ENCODE measurements at regions not wholly inside any gene's neighbourhood (a gene's known extent, or its start where the extent isn't known, plus 50 kb on each side); places are given as distances from the start of the nearest gene placed in this dataset.
"Not testable (repeated sequence)": the region's sequence is repeated elsewhere in the genome, so short reads cannot be mapped to it uniquely, and the experiment has no call there.

GRCh38 chr2:221931251-221931991 is 359.3 kb upstream of the EPHA4 start:
- H3K27ac Mint-ChIP-seq: no peak overlapping the region
- H3K9me3 Mint-ChIP-seq: no peaks in the 10 kb centered on the region
- H3K4me1 Mint-ChIP-seq: no peaks in the 10 kb centered on the region
- DNase-seq (no peak), ATAC-seq (no peak)
- no peaks in the 10 kb centered on the region for H3K27me3 Mint-ChIP-seq
- H3K4me3 Mint-ChIP-seq: no peak overlapping the region

- DNase-seq: no peak
- H3K4me3 Mint-ChIP-seq: no peak overlapping the region
Observed at GRCh38 chr2:221929259-221929658, 357.2 kb upstream of the EPHA4 start.

GRCh38 chr2:221926327-221926726 is 354.2 kb upstream of the EPHA4 start:
- DNase-seq (no peak), ATAC-seq (no peak)
- Mint-ChIP-seq H3K9me3 (no peaks in the 10 kb centered on the region), H3K27me3 (no peaks in the 10 kb centered on the region), H3K4me1 (no peaks in the 10 kb centered on the region), H3K27ac (no peak overlapping the region), H3K4me3 (no peak overlapping the region)

More at GRCh38 chr2:221929259-221929658, 357.2 kb upstream of the EPHA4 start:
- H3K9me3 Mint-ChIP-seq: no peaks in the 10 kb centered on the region
- no peaks in the 10 kb centered on the region for H3K4me1 Mint-ChIP-seq
- H3K27me3 Mint-ChIP-seq: no peaks in the 10 kb centered on the region
- ATAC-seq: no peak
- H3K27ac Mint-ChIP-seq: no peak overlapping the region

- Mint-ChIP-seq H3K27me3 (no peaks in the 10 kb centered on the region), H3K27ac (no peak overlapping the region), H3K4me3 (no peak overlapping the region), H3K4me1 (no peaks in the 10 kb centered on the region), H3K9me3 (no peaks in the 10 kb centered on the region)
- ATAC-seq (no peak), DNase-seq (no peak)
Observed at GRCh38 chr2:221924576-221924975, 352.5 kb upstream of the EPHA4 start.

GRCh38 chr2:221915926-221916325 is 343.8 kb upstream of the EPHA4 start:
- H3K27me3 Mint-ChIP-seq: no peaks in the 10 kb centered on the region
- no peak for ATAC-seq
- H3K27ac Mint-ChIP-seq: no peak overlapping the region
- no peaks in the 10 kb centered on the region for H3K4me1 Mint-ChIP-seq
- no peak for DNase-seq
- H3K9me3 Mint-ChIP-seq: peaks cover 4 to 6% of the 10 kb centered on the region in 2 donors
- no peak overlapping the region for H3K4me3 Mint-ChIP-seq

GRCh38 chr2:221914334-221914880 is 342.3 kb upstream of the EPHA4 start:
- Mint-ChIP-seq H3K27me3 (no peaks in the 10 kb centered on the region), H3K9me3 (peaks cover 4 to 6% of the 10 kb centered on the region in 2 donors), H3K4me1 (no peaks in the 10 kb centered on the region), H3K4me3 (no peak overlapping the region), H3K27ac (no peak overlapping the region)
- DNase-seq: no peak
- no peak for ATAC-seq

GRCh38 chr2:221911890-221912289 is 339.8 kb upstream of the EPHA4 start:
- H3K4me1 Mint-ChIP-seq: no peaks in the 10 kb centered on the region
- DNase-seq (no peak), ATAC-seq (no peak)
- peaks cover 4 to 6% of the 10 kb centered on the region in 2 donors for H3K9me3 Mint-ChIP-seq
- no peaks in the 10 kb centered on the region for H3K27me3 Mint-ChIP-seq
- H3K4me3 Mint-ChIP-seq: no peak overlapping the region
- H3K27ac Mint-ChIP-seq: no peak overlapping the region

GRCh38 chr2:221911321-221911720 is 339.2 kb upstream of the EPHA4 start:
- H3K4me1 Mint-ChIP-seq: no peaks in the 10 kb centered on the region
- H3K27me3 Mint-ChIP-seq: no peaks in the 10 kb centered on the region
- no peak overlapping the region for H3K4me3 Mint-ChIP-seq
- peaks cover 4 to 6% of the 10 kb centered on the region in 2 donors for H3K9me3 Mint-ChIP-seq
- ATAC-seq (no peak), DNase-seq (no peak)
- no peak overlapping the region for H3K27ac Mint-ChIP-seq

- Mint-ChIP-seq H3K27ac (no peak overlapping the region), H3K27me3 (no peaks in the 10 kb centered on the region), H3K4me1 (no peaks in the 10 kb centered on the region), H3K9me3 (no peaks in the 10 kb centered on the region), H3K4me3 (no peak overlapping the region)
- DNase-seq: no peak
- ATAC-seq: no peak
Observed at GRCh38 chr2:221908518-221908917, 336.4 kb upstream of the EPHA4 start.

GRCh38 chr2:221897718-221898117 is 325.6 kb upstream of the EPHA4 start:
- ATAC-seq: no peak
- no peak overlapping the region for H3K4me3 Mint-ChIP-seq

GRCh38 chr2:221896505-221897151 is 324.5 kb upstream of the EPHA4 start:
- Mint-ChIP-seq H3K27ac (no peak overlapping the region), H3K4me3 (no peak overlapping the region), H3K27me3 (no peaks in the 10 kb centered on the region), H3K4me1 (no peaks in the 10 kb centered on the region), H3K9me3 (peaks cover 0 to 14% of the 10 kb centered on the region in 2 donors)
- DNase-seq (no peak), ATAC-seq (no peak)

More at GRCh38 chr2:221897718-221898117, 325.6 kb upstream of the EPHA4 start:
- peaks cover 0 to 14% of the 10 kb centered on the region in 2 donors for H3K9me3 Mint-ChIP-seq
- DNase-seq: no peak
- no peaks in the 10 kb centered on the region for H3K27me3 Mint-ChIP-seq
- H3K27ac Mint-ChIP-seq: no peak overlapping the region
- H3K4me1 Mint-ChIP-seq: no peaks in the 10 kb centered on the region

- no peak overlapping the region for H3K4me3 Mint-ChIP-seq
- no peaks in the 10 kb centered on the region for H3K27me3 Mint-ChIP-seq
- no peaks in the 10 kb centered on the region for H3K4me1 Mint-ChIP-seq
- no peak overlapping the region for H3K27ac Mint-ChIP-seq
- DNase-seq (no peak), ATAC-seq (no peak)
- peaks cover 0 to 14% of the 10 kb centered on the region in 2 donors for H3K9me3 Mint-ChIP-seq
Observed at GRCh38 chr2:221895366-221896121, 323.4 kb upstream of the EPHA4 start.

GRCh38 chr2:221893501-221893900 is 321.4 kb upstream of the EPHA4 start:
- H3K4me1 Mint-ChIP-seq: no peaks in the 10 kb centered on the region
- no peak overlapping the region for H3K4me3 Mint-ChIP-seq
- H3K27me3 Mint-ChIP-seq: no peaks in the 10 kb centered on the region
- ATAC-seq: no peak
- H3K9me3 Mint-ChIP-seq: peaks cover 0 to 5% of the 10 kb centered on the region in 2 donors
- H3K27ac Mint-ChIP-seq: no peak overlapping the region
- no peak for DNase-seq

- not testable (repeated sequence) for H3K27ac Mint-ChIP-seq, ATAC-seq, H3K4me3 Mint-ChIP-seq, H3K9me3 Mint-ChIP-seq, DNase-seq, H3K4me1 Mint-ChIP-seq, H3K27me3 Mint-ChIP-seq
Observed at GRCh38 chr2:221892006-221892405, 319.9 kb upstream of the EPHA4 start.

GRCh38 chr2:221883976-221884375 is 311.9 kb upstream of the EPHA4 start:
- Mint-ChIP-seq H3K27me3 (no peaks in the 10 kb centered on the region), H3K27ac (no peak overlapping the region), H3K4me1 (no peaks in the 10 kb centered on the region), H3K4me3 (no peak overlapping the region), H3K9me3 (peaks cover 0 to 5% of the 10 kb centered on the region in 2 donors)
- DNase-seq: no peak
- no peak for ATAC-seq

GRCh38 chr2:221876016-221876415 is 303.9 kb upstream of the EPHA4 start:
- H3K9me3 Mint-ChIP-seq: peaks cover 0 to under 1% of the 10 kb centered on the region in 2 donors
- no peaks in the 10 kb centered on the region for H3K4me1 Mint-ChIP-seq
- DNase-seq (no peak), ATAC-seq (no peak)
- no peak overlapping the region for H3K4me3 Mint-ChIP-seq
- no peaks in the 10 kb centered on the region for H3K27me3 Mint-ChIP-seq
- H3K27ac Mint-ChIP-seq: no peak overlapping the region

All from stimulated activated naive CD8-positive, alpha-beta T cell treated with anti-CD3 and anti-CD28 coated beads, Interleukin-15, amount 100 ng/mL, for 72 hours (primary cell).